Parathyroid adenoma (tissue), 2 donors: ENCODE measurements at regions not wholly inside any gene's neighbourhood (a gene's known extent, or its start where the extent isn't known, plus 50 kb on each side); places are given as distances from the start of the nearest gene placed in this dataset.

Experiments
- H2AFZ ChIP-seq: fragments of 300-600 bp; sonication (generic); one replicate; pipeline ENCODE4 v1.7.0; 2017; ENCODE audit warnings: antibody characterized with exemption, mild to moderate bottlenecking
- H3K27ac ChIP-seq: fragments of 300-600 bp; sonication (generic); one replicate; pipeline ENCODE4 v1.7.0; 2017
- H3K27me3 ChIP-seq: fragments of 300-600 bp; sonication (generic); one replicate; pipeline ENCODE4 v1.7.0; 2017; ENCODE audit warnings: low read length; ENCODE audit not compliant: control insufficient read depth, insufficient read depth
- H3K36me3 ChIP-seq: fragments of 300-600 bp; sonication (generic); one replicate; pipeline ENCODE4 v1.7.0; 2017; ENCODE audit warnings: low read length; ENCODE audit not compliant: control insufficient read depth, insufficient read depth
- H3K4me1 ChIP-seq: fragments of 300-600 bp; sonication (generic); one replicate; pipeline ENCODE4 v1.7.0; 2017; ENCODE audit warnings: control low read depth
- H3K4me2 ChIP-seq: fragments of 300-600 bp; sonication (generic); one replicate; pipeline ENCODE4 v1.7.0; 2017; ENCODE audit warnings: low read length
- H3K4me3 ChIP-seq: fragments of 300-600 bp; sonication (generic); one replicate; pipeline ENCODE4 v1.7.0; 2017; ENCODE audit warnings: low read depth, low read length
- H3K79me2 ChIP-seq: fragments of 300-600 bp; sonication (generic); one replicate; pipeline ENCODE4 v1.7.0; 2017; ENCODE audit warnings: control low read depth
- H3K9ac ChIP-seq: fragments of 300-600 bp; sonication (generic); one replicate; pipeline ENCODE4 v1.7.0; 2017; ENCODE audit warnings: mild to moderate bottlenecking
- H3K9me3 ChIP-seq: fragments of 300-600 bp; sonication (generic); one replicate; pipeline ENCODE4 v1.7.0; 2017; ENCODE audit warnings: low read length; ENCODE audit not compliant: control insufficient read depth
- CTCF ChIP-seq: fragments of 300-600 bp; sonication (generic); IDR thresholded peaks from one replicate; pipeline ENCODE4 v1.7.0; 2017; ENCODE audit warnings: antibody characterized with exemption, mild to moderate bottlenecking
- donor health status: primary hyperparathyroidism.

GRCh38 chr6:145076115-145076841, 659.0 kb downstream of the EPM2A start:
- Histone ChIP-seq H3K4me3 (no peak overlapping the region), H3K79me2 (no peaks in the 10 kb centered on the region), H3K27ac (no peak overlapping the region), H3K4me2 (no peak overlapping the region), H3K9ac (no peak overlapping the region), H3K36me3 (no peaks in the 10 kb centered on the region), H3K27me3 (no peaks in the 10 kb centered on the region), H3K4me1 (no peaks in the 10 kb centered on the region), H3K9me3 (no peaks in the 10 kb centered on the region), H2AFZ (no peak overlapping the region)
- TF ChIP-seq CTCF = no peak

- Histone ChIP-seq H3K27me3 (no peaks in the 10 kb centered on the region), H3K79me2 (no peaks in the 10 kb centered on the region), H3K36me3 (no peaks in the 10 kb centered on the region), H3K9ac (no peak overlapping the region), H2AFZ (no peak overlapping the region), H3K27ac (no peak overlapping the region), H3K4me3 (no peak overlapping the region), H3K4me1 (no peaks in the 10 kb centered on the region), H3K9me3 (no peaks in the 10 kb centered on the region), H3K4me2 (no peak overlapping the region)
- TF ChIP-seq CTCF = no peak
Observed at GRCh38 chr6:145077382-145077781, 657.9 kb downstream of the EPM2A start.

GRCh38 chr6:145080651-145081050, 654.7 kb downstream of the EPM2A start:
- no peak overlapping the region for H3K9ac ChIP-seq
- H3K4me3 ChIP-seq = no peak overlapping the region

GRCh38 chr6:145081677-145082076, 653.6 kb downstream of the EPM2A start:
- no peaks in the 10 kb centered on the region for H3K27me3 ChIP-seq
- H3K36me3 ChIP-seq = no peaks in the 10 kb centered on the region
- H3K4me2 ChIP-seq = no peak overlapping the region
- H3K9me3 ChIP-seq = no peaks in the 10 kb centered on the region
- H2AFZ ChIP-seq = no peak overlapping the region
- no peak overlapping the region for H3K9ac ChIP-seq
- H3K4me3 ChIP-seq = no peak overlapping the region
- no peak overlapping the region for H3K27ac ChIP-seq
- no peaks in the 10 kb centered on the region for H3K79me2 ChIP-seq
- no peaks in the 10 kb centered on the region for H3K4me1 ChIP-seq
- no peak for TF ChIP-seq CTCF

More at GRCh38 chr6:145080651-145081050, 654.7 kb downstream of the EPM2A start:
- H3K27me3 ChIP-seq = no peaks in the 10 kb centered on the region
- no peak overlapping the region for H3K4me2 ChIP-seq
- no peak overlapping the region for H3K27ac ChIP-seq
- no peaks in the 10 kb centered on the region for H3K79me2 ChIP-seq
- no peaks in the 10 kb centered on the region for H3K4me1 ChIP-seq
- no peak overlapping the region for H2AFZ ChIP-seq
- TF ChIP-seq CTCF = no peak
- no peaks in the 10 kb centered on the region for H3K9me3 ChIP-seq
- no peaks in the 10 kb centered on the region for H3K36me3 ChIP-seq

GRCh38 chr6:145082359-145082758, 653.0 kb downstream of the EPM2A start:
- no peak overlapping the region for H3K4me2 ChIP-seq
- no peak overlapping the region for H3K4me3 ChIP-seq
- no peaks in the 10 kb centered on the region for H3K79me2 ChIP-seq
- no peaks in the 10 kb centered on the region for H3K27me3 ChIP-seq
- no peak overlapping the region for H3K27ac ChIP-seq
- H2AFZ ChIP-seq = no peak overlapping the region
- no peaks in the 10 kb centered on the region for H3K4me1 ChIP-seq
- no peaks in the 10 kb centered on the region for H3K9me3 ChIP-seq
- TF ChIP-seq CTCF = no peak
- H3K9ac ChIP-seq = no peak overlapping the region
- H3K36me3 ChIP-seq = no peaks in the 10 kb centered on the region
